SK-N-SH treated with all-trans-retinoic acid at 6 μM for 48 hours (cell line): ENCODE measurements at regions not wholly inside any gene's neighbourhood (a gene's known extent, or its start where the extent isn't known, plus 50 kb on each side); places are given as distances from the start of the nearest gene placed in this dataset.

Experiments
- ATAC-seq: fragments of 200-7000 bp; cut with Tn5 transposase; 3 replicates; pipeline ENCODE4 v1.9.1; 2020; ENCODE audit warnings: mild to moderate bottlenecking, moderate library complexity
- ARNTL ChIP-seq: fragments of 450-650 bp; formaldehyde crosslinking; IDR thresholded peaks from 2 replicates; pipeline ENCODE4 v1.5.0; 2020; ENCODE audit warnings: low read depth, mild to moderate bottlenecking, moderate library complexity, borderline replicate concordance
- BACH2 ChIP-seq: fragments of 250-450 bp; sonication (Bioruptor Pico); IDR thresholded peaks from 2 replicates; pipeline ENCODE4 v1.9.0; 2021; ENCODE audit warnings: mild to moderate bottlenecking, borderline replicate concordance
- CREB5 ChIP-seq: fragments of 250-450 bp; sonication (Bioruptor Pico); IDR thresholded peaks from 2 replicates; pipeline ENCODE4 v1.5.1; 2020; ENCODE audit warnings: low read depth, mild to moderate bottlenecking, moderate library complexity
- CSDC2 ChIP-seq: fragments of 250-450 bp; sonication (Bioruptor Pico); IDR thresholded peaks from 2 replicates; pipeline ENCODE4 v1.5.0; 2020; ENCODE audit warnings: mild to moderate bottlenecking, moderate library complexity
- CSRNP3 ChIP-seq: fragments of 250-450 bp; sonication (Bioruptor Pico); IDR thresholded peaks from 2 replicates; pipeline ENCODE4 v1.5.1; 2021; ENCODE audit warnings: mild to moderate bottlenecking, moderate library complexity
- ESRRG ChIP-seq: fragments of 250-450 bp; sonication (Bioruptor Pico); IDR thresholded peaks from 2 replicates; pipeline ENCODE4 v1.6.1; 2021; ENCODE audit warnings: mild to moderate bottlenecking
- GLIS3 ChIP-seq: fragments of 250-450 bp; sonication (Bioruptor Pico); IDR thresholded peaks from 2 replicates; pipeline ENCODE4 v1.5.0; 2020; ENCODE audit warnings: mild to moderate bottlenecking, moderate library complexity
- OSR1 ChIP-seq: fragments of 250-450 bp; sonication (Bioruptor Pico); IDR thresholded peaks from 2 replicates; pipeline ENCODE4 v1.8.0; 2022; ENCODE audit warnings: moderate library complexity, mild to moderate bottlenecking, inconsistent platforms
- POU6F1 ChIP-seq: fragments of 250-450 bp; sonication (Bioruptor Pico); IDR thresholded peaks from 2 replicates; pipeline ENCODE4 v1.8.0; 2021; ENCODE audit warnings: low read depth, mild to moderate bottlenecking, moderate library complexity, borderline replicate concordance
- PPARA ChIP-seq: fragments of 250-450 bp; sonication (Bioruptor Pico); IDR thresholded peaks from 2 replicates; pipeline ENCODE4 v1.5.0; 2020; ENCODE audit warnings: mild to moderate bottlenecking, borderline replicate concordance
- SNAI2 ChIP-seq: fragments of 250-450 bp; sonication (Bioruptor Pico); IDR thresholded peaks from 2 replicates; pipeline ENCODE4 v1.5.0; 2020; ENCODE audit warnings: mild to moderate bottlenecking, moderate library complexity
- TOX ChIP-seq: fragments of 250-450 bp; sonication (Bioruptor Pico); IDR thresholded peaks from 2 replicates; pipeline ENCODE4 v1.8.0; 2021; ENCODE audit warnings: mild to moderate bottlenecking, moderate library complexity, borderline replicate concordance
- TSHZ2 ChIP-seq: fragments of 250-450 bp; sonication (Bioruptor Pico); IDR thresholded peaks from 2 replicates; pipeline ENCODE4 v1.5.0; 2020; ENCODE audit warnings: mild to moderate bottlenecking, moderate library complexity
- ZC3H10 ChIP-seq: fragments of 250-450 bp; sonication (Bioruptor Pico); IDR thresholded peaks from 2 replicates; pipeline ENCODE4 v1.5.1; 2021; ENCODE audit warnings: mild to moderate bottlenecking, moderate library complexity
- ZFP30 ChIP-seq: fragments of 450-650 bp; formaldehyde crosslinking; IDR thresholded peaks from 2 replicates; pipeline ENCODE4 v1.5.0; 2022; ENCODE audit warnings: mild to moderate bottlenecking, moderate library complexity
- ZNF565 ChIP-seq: fragments of 450-650 bp; formaldehyde crosslinking; conservative IDR thresholded peaks from 2 replicates; pipeline ENCODE4 v1.5.0; 2020; ENCODE audit warnings: low read depth, mild to moderate bottlenecking, moderate library complexity
- ZNF70 ChIP-seq: fragments of 450-650 bp; formaldehyde crosslinking; IDR thresholded peaks from 2 replicates; pipeline ENCODE4 v1.5.0; 2020; ENCODE audit warnings: mild to moderate bottlenecking, moderate library complexity
- ZNF8 ChIP-seq: fragments of 450-650 bp; formaldehyde crosslinking; IDR thresholded peaks from 2 replicates; pipeline ENCODE4 v1.5.0; 2020; ENCODE audit warnings: mild to moderate bottlenecking, moderate library complexity
- TF ChIP-seq, protein P1 (sequence below): fragments of 250-450 bp; sonication (Bioruptor Pico); IDR thresholded peaks from 2 replicates; pipeline ENCODE4 v1.8.0; 2020; ENCODE audit warnings: mild to moderate bottlenecking, moderate library complexity, borderline replicate concordance

GRCh38 chr11:90364527-90364926 lies 141.7 kb upstream of the CHORDC1 start:
- no peak for ATAC-seq
- no peak for TF ChIP-seq TSHZ2 (CRISPR knock-in tag)
- TF ChIP-seq ZC3H10 (CRISPR knock-in tag) = no peak
- TF ChIP-seq, all 23 proteins: peak for 0

DNA sequence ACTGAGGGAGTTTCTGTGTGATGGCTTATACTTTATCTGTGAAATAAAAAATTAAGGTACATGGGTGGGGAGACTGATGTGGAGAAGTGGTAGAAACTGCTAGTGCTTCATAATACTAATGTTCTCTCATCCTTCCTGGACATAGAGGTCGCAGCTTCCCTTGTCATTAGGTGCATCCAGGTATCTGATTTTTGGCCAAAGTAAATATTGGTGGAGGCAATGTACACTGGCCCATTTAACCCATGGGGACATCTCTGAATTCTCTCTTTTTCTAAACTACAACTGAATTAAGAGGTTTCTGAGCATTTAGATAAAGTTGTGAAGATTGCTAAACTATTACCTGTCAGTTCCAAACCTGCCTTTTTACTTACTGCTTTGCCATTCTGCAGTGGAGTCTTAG lies 140.9 kb upstream of the CHORDC1 start:
- no peak for TF ChIP-seq CSRNP3 (CRISPR knock-in tag)
- no peak for TF ChIP-seq TSHZ2 (CRISPR knock-in tag)
- no peak for TF ChIP-seq ZNF565 (CRISPR knock-in tag)
- no peak for TF ChIP-seq ESRRG (CRISPR knock-in tag)
- TF ChIP-seq TOX (CRISPR knock-in tag) = no peak
- no peak for TF ChIP-seq GLIS3 (CRISPR knock-in tag)
- no peak for TF ChIP-seq OSR1 (CRISPR knock-in tag)
- no peak for ATAC-seq

- ATAC-seq = no peak
- TF ChIP-seq POU6F1 (CRISPR knock-in tag) (no peak), ARNTL (CRISPR knock-in tag) (no peak), ZFP30 (no peak), ZC3H10 (CRISPR knock-in tag) (no peak)
- TF ChIP-seq, protein P1, sequence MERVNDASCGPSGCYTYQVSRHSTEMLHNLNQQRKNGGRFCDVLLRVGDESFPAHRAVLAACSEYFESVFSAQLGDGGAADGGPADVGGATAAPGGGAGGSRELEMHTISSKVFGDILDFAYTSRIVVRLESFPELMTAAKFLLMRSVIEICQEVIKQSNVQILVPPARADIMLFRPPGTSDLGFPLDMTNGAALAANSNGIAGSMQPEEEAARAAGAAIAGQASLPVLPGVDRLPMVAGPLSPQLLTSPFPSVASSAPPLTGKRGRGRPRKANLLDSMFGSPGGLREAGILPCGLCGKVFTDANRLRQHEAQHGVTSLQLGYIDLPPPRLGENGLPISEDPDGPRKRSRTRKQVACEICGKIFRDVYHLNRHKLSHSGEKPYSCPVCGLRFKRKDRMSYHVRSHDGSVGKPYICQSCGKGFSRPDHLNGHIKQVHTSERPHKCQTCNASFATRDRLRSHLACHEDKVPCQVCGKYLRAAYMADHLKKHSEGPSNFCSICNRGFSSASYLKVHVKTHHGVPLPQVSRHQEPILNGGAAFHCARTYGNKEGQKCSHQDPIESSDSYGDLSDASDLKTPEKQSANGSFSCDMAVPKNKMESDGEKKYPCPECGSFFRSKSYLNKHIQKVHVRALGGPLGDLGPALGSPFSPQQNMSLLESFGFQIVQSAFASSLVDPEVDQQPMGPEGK (CRISPR knock-in tag) = no peak
These were observed 132.4 kb upstream of the CHORDC1 start for GRCh38 chr11:90355200-90355599.

DNA sequence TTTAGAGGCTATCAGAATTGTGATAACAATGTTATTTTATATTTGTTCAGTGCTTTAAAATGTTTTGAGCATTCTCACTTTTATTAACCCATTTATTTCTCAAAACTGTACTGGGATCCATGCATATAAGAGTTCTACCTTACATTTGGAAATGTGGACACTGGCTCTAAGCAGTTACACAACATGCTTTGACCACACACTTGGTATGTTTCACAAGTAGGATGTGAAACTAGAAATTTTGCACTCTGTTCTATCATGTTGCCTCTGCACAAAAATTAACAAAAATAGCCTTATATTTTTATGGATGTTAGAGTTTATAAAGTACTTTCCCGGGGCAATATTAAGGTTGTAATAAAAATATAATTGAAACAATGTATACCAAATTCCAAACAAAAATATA lies 126.9 kb upstream of the CHORDC1 start:
- no peak for ATAC-seq
- TF ChIP-seq CSRNP3 (CRISPR knock-in tag) (no peak), PPARA (CRISPR knock-in tag) (no peak), GLIS3 (CRISPR knock-in tag) (no peak), ZNF8 (CRISPR knock-in tag) (no peak), TOX (CRISPR knock-in tag) (no peak), BACH2 (CRISPR knock-in tag) (no peak), ZFP30 (no peak), ZNF70 (no peak), ZC3H10 (CRISPR knock-in tag) (no peak), CREB5 (no peak), CSDC2 (no peak), SNAI2 (CRISPR knock-in tag) (no peak)
